Adrenal gland (tissue), 5 donors: ENCODE measurements at regions not wholly inside any gene's neighbourhood (a gene's known extent, or its start where the extent isn't known, plus 50 kb on each side); places are given as distances from the start of the nearest gene placed in this dataset.

ENCODE experiments used
- POLR2A ChIP-seq, 2 donors: fragments of 450-650 bp; IDR thresholded peaks; one replicate each; pipeline ENCODE4 v1.6.1; 2017; ENCODE audit warnings: antibody characterized with exemption in 2 of 2, mild to moderate bottlenecking in 2 of 2, moderate library complexity in 1 of 2
- TF ChIP-seq, protein P1 (sequence below), 6 experiments: fragments of 450-650 bp in 4 of 6; fragments of 200-600 bp in 2 of 6; sonication (generic) in 1 of 6; IDR thresholded peaks; 1 replicate in 5 of 6; 2 replicates in 1 of 6; pipeline versions ENCODE4 v1.5.1 to v1.8.0; 2016 to 2021; ENCODE audit warnings: antibody characterized with exemption in 6 of 6, mild to moderate bottlenecking in 2 of 6, moderate library complexity in 1 of 6
- donor health status: DM: no; HTN: no; CAD: no.

DNA sequence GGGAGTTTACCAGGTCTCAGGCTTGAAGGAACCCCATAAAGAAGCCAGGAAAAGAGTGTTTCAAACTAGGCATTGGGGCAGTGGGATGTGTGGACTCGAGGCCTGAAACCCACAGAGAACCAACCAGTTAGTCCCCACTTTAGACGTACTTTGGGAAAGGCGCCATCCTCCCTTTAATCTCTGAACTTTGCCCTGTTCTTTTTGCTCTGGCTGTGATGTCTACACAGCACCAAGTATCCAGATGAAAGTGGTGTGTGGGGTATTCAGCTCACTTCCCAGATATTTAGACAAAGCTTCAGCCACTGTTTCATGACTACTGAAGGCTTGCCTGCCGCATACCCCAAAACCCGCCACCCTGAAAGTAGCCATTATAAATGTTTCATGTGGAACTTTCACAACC, 116.9 kb upstream of the IRX5 start:
- TF ChIP-seq, protein P1, sequence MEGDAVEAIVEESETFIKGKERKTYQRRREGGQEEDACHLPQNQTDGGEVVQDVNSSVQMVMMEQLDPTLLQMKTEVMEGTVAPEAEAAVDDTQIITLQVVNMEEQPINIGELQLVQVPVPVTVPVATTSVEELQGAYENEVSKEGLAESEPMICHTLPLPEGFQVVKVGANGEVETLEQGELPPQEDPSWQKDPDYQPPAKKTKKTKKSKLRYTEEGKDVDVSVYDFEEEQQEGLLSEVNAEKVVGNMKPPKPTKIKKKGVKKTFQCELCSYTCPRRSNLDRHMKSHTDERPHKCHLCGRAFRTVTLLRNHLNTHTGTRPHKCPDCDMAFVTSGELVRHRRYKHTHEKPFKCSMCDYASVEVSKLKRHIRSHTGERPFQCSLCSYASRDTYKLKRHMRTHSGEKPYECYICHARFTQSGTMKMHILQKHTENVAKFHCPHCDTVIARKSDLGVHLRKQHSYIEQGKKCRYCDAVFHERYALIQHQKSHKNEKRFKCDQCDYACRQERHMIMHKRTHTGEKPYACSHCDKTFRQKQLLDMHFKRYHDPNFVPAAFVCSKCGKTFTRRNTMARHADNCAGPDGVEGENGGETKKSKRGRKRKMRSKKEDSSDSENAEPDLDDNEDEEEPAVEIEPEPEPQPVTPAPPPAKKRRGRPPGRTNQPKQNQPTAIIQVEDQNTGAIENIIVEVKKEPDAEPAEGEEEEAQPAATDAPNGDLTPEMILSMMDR (IDR thresholded peaks at IDR 0.05): no peak
- no peak for TF ChIP-seq POLR2A (IDR thresholded peaks at IDR 0.05)
